Lower leg skin (tissue), 4 donors: ENCODE measurements at regions not wholly inside any gene's neighbourhood (a gene's known extent, or its start where the extent isn't known, plus 50 kb on each side); places are given as distances from the start of the nearest gene placed in this dataset.

ENCODE experiments used
- DNase-seq, 2 donors: peaks; one replicate each; pipeline ENCODE4 v3.0.0-alpha.2; 2019; ENCODE audit warnings: low spot score in 2 of 2
- H3K4me3 ChIP-seq: fragments of 200-600 bp; sonication (generic); 2 replicates; pipeline ENCODE4 v1.5.1; 2017; ENCODE audit warnings: mild to moderate bottlenecking, low read depth; ENCODE audit not compliant: poor library complexity, severe bottlenecking
- CTCF ChIP-seq, 3 donors: fragments of 450-650 bp; IDR thresholded peaks; one replicate each; pipeline ENCODE4 v1.5.1; 2016; ENCODE audit warnings: antibody characterized with exemption in 3 of 3, mild to moderate bottlenecking in 3 of 3, moderate library complexity in 2 of 3
- POLR2A ChIP-seq, 2 donors: fragments of 450-650 bp; IDR thresholded peaks; one replicate each; pipeline ENCODE4 v1.6.1; 2016 to 2017; ENCODE audit warnings: antibody characterized with exemption in 2 of 2, mild to moderate bottlenecking in 1 of 2, moderate library complexity in 1 of 2
- WGBS, 2 donors: methylation state at CpG; one replicate each; pipeline ENCODE4 v1.1.5; 2018; 5-methylcytosine and 5-hydroxymethylcytosine counted together
- intact Hi-C: fragments of 100-400 bp; cut with DNase I; formaldehyde crosslinking; loops from one replicate; pipeline ENCODE4 v1.15.0; 2023; ENCODE audit warnings: low total_unique reads

GRCh38 chr18:24791751-24792545 lies 331.5 kb downstream of the HRH4 start:
- 17 to 38% methylated on average over 7 of the region's 7 CpGs for WGBS, 2 donors
- intact Hi-C loops = no loop called here
- TF ChIP-seq POLR2A (IDR thresholded peaks at IDR 0.05) (no peak), CTCF (IDR thresholded peaks at IDR 0.05) (no peak)
- no peak overlapping the region for H3K4me3 ChIP-seq
- no peak for DNase-seq

DNA sequence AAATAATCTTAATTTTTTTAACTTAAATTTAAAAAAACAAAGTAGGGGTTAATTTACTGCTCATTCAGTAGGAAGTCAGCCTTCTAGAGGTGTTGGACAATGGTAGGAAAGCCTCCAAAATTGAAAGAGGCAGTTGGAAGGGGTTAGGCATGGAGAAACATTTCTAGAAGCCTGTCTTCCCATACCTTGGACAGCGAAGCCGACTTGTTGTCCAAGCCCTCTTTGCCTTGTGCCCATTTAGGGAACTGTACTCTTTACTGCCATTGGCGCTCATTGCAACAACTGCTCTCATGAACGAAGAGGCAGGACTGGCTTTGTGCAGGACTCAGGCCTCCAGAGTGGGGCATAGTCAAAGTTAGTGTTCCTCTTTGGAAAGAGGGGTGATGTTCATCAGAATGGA lies 333.3 kb downstream of the HRH4 start:
- TF ChIP-seq CTCF (IDR thresholded peaks at IDR 0.05) = no peak
- no peak for TF ChIP-seq POLR2A (IDR thresholded peaks at IDR 0.05)
- H3K4me3 ChIP-seq = no peak overlapping the region
- 88 to 93% methylated on average over 4 of the region's 4 CpGs for WGBS, 2 donors
- DNase-seq = no peak
- intact Hi-C loops = no loop called here

- no peak for DNase-seq
- intact Hi-C loops = no loop called here
- H3K4me3 ChIP-seq = no peak overlapping the region
- TF ChIP-seq POLR2A (IDR thresholded peaks at IDR 0.05) (no peak), CTCF (IDR thresholded peaks at IDR 0.05) (no peak)
- 88 to 90% methylated on average over 2 of the region's 2 CpGs for WGBS, 2 donors
Observed at GRCh38 chr18:24795129-24795528, 334.7 kb downstream of the HRH4 start.

- no peak for DNase-seq
- TF ChIP-seq CTCF (IDR thresholded peaks at IDR 0.05) (no peak), POLR2A (IDR thresholded peaks at IDR 0.05) (no peak)
- WGBS, 2 donors = 87 to 93% methylated on average over 3 of the region's 3 CpGs
- no peak overlapping the region for H3K4me3 ChIP-seq
- intact Hi-C loops = no loop called here
Observed at GRCh38 chr18:24797981-24798380, 337.5 kb downstream of the HRH4 start.

DNA sequence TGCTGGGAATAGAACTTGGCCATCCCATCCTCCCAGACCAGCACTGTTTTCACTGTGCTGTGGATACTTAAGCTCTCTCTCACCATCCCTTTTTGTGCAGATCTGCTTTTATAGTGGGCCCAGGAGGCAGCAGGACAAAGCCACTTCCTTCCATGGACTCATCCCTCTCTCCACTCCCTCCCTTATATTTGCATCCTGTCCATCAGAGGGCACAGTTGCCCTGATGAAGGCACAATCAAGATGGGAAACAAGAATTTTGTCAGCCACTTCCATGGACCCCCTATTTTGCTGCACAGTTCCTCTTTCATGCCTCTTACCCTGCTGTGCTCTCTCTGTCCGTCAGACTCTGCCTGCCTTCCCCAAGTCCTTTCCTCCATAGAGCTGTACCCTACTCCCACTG lies 338.7 kb downstream of the HRH4 start:
- no peak for DNase-seq
- TF ChIP-seq POLR2A (IDR thresholded peaks at IDR 0.05) (no peak), CTCF (IDR thresholded peaks at IDR 0.05) (no peak)
- intact Hi-C loops = no loop called here
- 80 to 83% methylated on average over 1 of the region's 1 CpG for WGBS, 2 donors
- H3K4me3 ChIP-seq = no peak overlapping the region

GRCh38 chr18:24799720-24800119 lies 339.3 kb downstream of the HRH4 start:
- intact Hi-C loops = no loop called here
- no peak for DNase-seq
- TF ChIP-seq POLR2A (IDR thresholded peaks at IDR 0.05) = no peak
- TF ChIP-seq CTCF (IDR thresholded peaks at IDR 0.05) = no peak
- no peak overlapping the region for H3K4me3 ChIP-seq
- WGBS, 2 donors = 39 to 53% methylated on average over 4 of the region's 4 CpGs
